H9 (cell line): ENCODE measurements at regions not wholly inside any gene's neighbourhood (a gene's known extent, or its start where the extent isn't known, plus 50 kb on each side); places are given as distances from the start of the nearest gene placed in this dataset.

Source experiments
- DNase-seq: peaks from one replicate; pipeline ENCODE4 v3.0.0-alpha.2; 2017
- H2AFZ ChIP-seq: one replicate; pipeline ENCODE4 v1.6.1; 2013; ENCODE audit warnings: mild to moderate bottlenecking, low read length, control low read depth, moderate library complexity
- H2AK5ac ChIP-seq: 2 replicates; pipeline ENCODE4 v1.6.1; 2013; ENCODE audit warnings: low read length, control low read depth, mixed read lengths; ENCODE audit not compliant: insufficient read length
- H2BK120ac ChIP-seq: one replicate; pipeline ENCODE4 v1.6.1; 2013; ENCODE audit warnings: low read depth, mild to moderate bottlenecking, low read length, control low read depth, inconsistent platforms; ENCODE audit not compliant: poor library complexity, severe bottlenecking
- H2BK12ac ChIP-seq: 2 replicates; pipeline ENCODE4 v1.6.1; 2013; ENCODE audit warnings: low read length, control low read depth, mixed read lengths, low read depth; ENCODE audit not compliant: insufficient read length
- H2BK15ac ChIP-seq: 2 replicates; pipeline ENCODE4 v1.6.1; 2013; ENCODE audit warnings: low read depth, low read length, control low read depth
- H2BK20ac ChIP-seq: one replicate; pipeline ENCODE4 v1.6.1; 2013; ENCODE audit warnings: low read depth, mild to moderate bottlenecking, low read length, control low read depth, inconsistent platforms; ENCODE audit not compliant: poor library complexity, severe bottlenecking
- H2BK5ac ChIP-seq: 2 replicates; pipeline ENCODE4 v1.6.1; 2013; ENCODE audit warnings: low read length, control low read depth, mixed read lengths; ENCODE audit not compliant: insufficient read length
- H3K14ac ChIP-seq: 2 replicates; pipeline ENCODE4 v1.6.1; 2013; ENCODE audit warnings: low read length, control low read depth; ENCODE audit not compliant: insufficient read depth
- H3K18ac ChIP-seq: 2 replicates; pipeline ENCODE4 v1.6.1; 2013; ENCODE audit warnings: low read depth, mild to moderate bottlenecking, mixed read lengths, low read length, control low read depth; ENCODE audit not compliant: insufficient read length
- H3K23ac ChIP-seq: 2 replicates; pipeline ENCODE4 v1.6.1; 2013; ENCODE audit warnings: low read length, control low read depth, mixed read lengths, low read depth; ENCODE audit not compliant: insufficient read length
- H3K23me2 ChIP-seq: 2 replicates; pipeline ENCODE4 v1.6.1; 2013; ENCODE audit warnings: low read depth, mild to moderate bottlenecking, mixed read lengths, low read length, control low read depth; ENCODE audit not compliant: insufficient read length, poor library complexity, severe bottlenecking
- H3K27ac ChIP-seq: 2 replicates; pipeline ENCODE4 v1.5.1; 2013; ENCODE audit warnings: low read length, control low read depth, mixed read lengths, low read depth; ENCODE audit not compliant: insufficient read length
- H3K27me3 ChIP-seq: 2 replicates; pipeline ENCODE4 v1.6.1; 2013; ENCODE audit warnings: low read length, control low read depth, inconsistent platforms; ENCODE audit not compliant: insufficient read depth
- H3K4ac ChIP-seq: 2 replicates; pipeline ENCODE4 v1.6.1; 2013; ENCODE audit warnings: low read depth, mild to moderate bottlenecking, control low read depth, inconsistent platforms, low read length, moderate library complexity
- H3K4me1 ChIP-seq: 2 replicates; pipeline ENCODE4 v1.6.1; 2013; ENCODE audit warnings: low read length, control low read depth, inconsistent platforms; ENCODE audit not compliant: insufficient read depth
- H3K4me2 ChIP-seq: 2 replicates; pipeline ENCODE4 v1.6.1; 2013; ENCODE audit warnings: low read length, control low read depth, mixed read lengths; ENCODE audit not compliant: insufficient read length, insufficient read depth
- H3K56ac ChIP-seq: 2 replicates; pipeline ENCODE4 v1.6.1; 2013; ENCODE audit warnings: low read depth, mild to moderate bottlenecking, mixed read lengths, low read length, control low read depth; ENCODE audit not compliant: insufficient read length
- H3K79me1 ChIP-seq: 2 replicates; pipeline ENCODE4 v1.6.1; 2013; ENCODE audit warnings: low read depth, mild to moderate bottlenecking, moderate library complexity, low read length, control low read depth, inconsistent platforms; ENCODE audit not compliant: insufficient read depth, poor library complexity, severe bottlenecking
- H3K79me2 ChIP-seq: 2 replicates; pipeline ENCODE4 v1.6.1; 2013; ENCODE audit warnings: low read length, control low read depth, inconsistent platforms; ENCODE audit not compliant: insufficient read depth
- H3K9ac ChIP-seq: 2 replicates; pipeline ENCODE4 v1.6.1; 2013; ENCODE audit warnings: low read length, control low read depth, mixed read lengths; ENCODE audit not compliant: insufficient read length; ENCODE audit errors: extremely low read depth
- H3K9me3 ChIP-seq: one replicate; pipeline ENCODE4 v1.6.1; 2013; ENCODE audit warnings: low read depth, low read length, inconsistent platforms; ENCODE audit not compliant: control insufficient read depth
- H3T11ph ChIP-seq: one replicate; pipeline ENCODE4 v1.6.1; 2013; ENCODE audit warnings: mild to moderate bottlenecking, low read length, control low read depth, inconsistent platforms
- H4K20me1 ChIP-seq: one replicate; pipeline ENCODE4 v1.6.1; 2013; ENCODE audit not compliant: control insufficient read depth, insufficient read length, insufficient read depth
- H4K5ac ChIP-seq: 2 replicates; pipeline ENCODE4 v1.6.1; 2013; ENCODE audit warnings: low read depth, mild to moderate bottlenecking, mixed read lengths, low read length, control low read depth; ENCODE audit not compliant: insufficient read length
- H4K8ac ChIP-seq: replicated peaks from 2 replicates; pipeline ENCODE4 v1.6.1; 2013; ENCODE audit warnings: low read length, control low read depth, mixed read lengths, low read depth; ENCODE audit not compliant: insufficient read length
- H4K91ac ChIP-seq: 2 replicates; pipeline ENCODE4 v1.6.1; 2013; ENCODE audit warnings: low read depth, mild to moderate bottlenecking, moderate library complexity, mixed read lengths, low read length, control low read depth; ENCODE audit not compliant: insufficient read length
- H3K27ac Mint-ChIP-seq, 3 experiments: 2 replicates in 2 of 3; 3 replicates in 1 of 3; pipeline ENCODE4 v1.8.0; 2020 to 2021; ENCODE audit warnings: mixed read lengths in 3 of 3, mild to moderate bottlenecking in 1 of 3, moderate library complexity in 1 of 3
- H3K27me3 Mint-ChIP-seq: 2 replicates; pipeline ENCODE4 v1.8.0; 2021; ENCODE audit warnings: low read depth, mild to moderate bottlenecking, moderate library complexity, mixed read lengths
- H3K36me3 Mint-ChIP-seq, 3 experiments: 2 replicates in 2 of 3; 3 replicates in 1 of 3; pipeline ENCODE4 v1.8.0; 2020 to 2021; ENCODE audit warnings: low read depth in 3 of 3, mixed read lengths in 3 of 3; ENCODE audit not compliant: insufficient read depth in 1 of 3
- H3K4me1 Mint-ChIP-seq, 2 experiments: 2 replicates each; pipeline ENCODE4 v1.8.0; 2020; ENCODE audit warnings: mixed read lengths in 2 of 2
- H3K4me3 Mint-ChIP-seq, 2 experiments: 2 replicates in 1 of 2; 3 replicates in 1 of 2; pipeline ENCODE4 v1.8.0; 2020 to 2021; ENCODE audit warnings: mild to moderate bottlenecking in 2 of 2, mixed read lengths in 2 of 2, moderate library complexity in 1 of 2
- H3K9me3 Mint-ChIP-seq, 2 experiments: 2 replicates in 1 of 2; 3 replicates in 1 of 2; pipeline ENCODE4 v1.8.0; 2020; ENCODE audit warnings: mild to moderate bottlenecking in 2 of 2, mixed read lengths in 2 of 2, moderate library complexity in 1 of 2
- CTCF ChIP-seq: fragments of 200-600 bp; sonication (generic); conservative IDR thresholded peaks from 3 replicates; pipeline ENCODE4 v1.8.0; 2021; ENCODE audit warnings: antibody characterized with exemption, mild to moderate bottlenecking
- WGBS: extraction: QIAGEN DNeasy Blood & Tissue Kit; methylation state at CpG from one replicate; pipeline ENCODE4 v1.1.7; 2013; ENCODE audit warnings: missing lambda C conversion rate, low lambda C conversion rate, mixed read lengths; ENCODE audit not compliant: insufficient read length; ENCODE audit errors: extremely low coverage; 5-methylcytosine and 5-hydroxymethylcytosine counted together

GRCh38 chr5:58208674-58209073 lies 251.2 kb downstream of the PLK2 start:
- no peak overlapping the region for H4K5ac ChIP-seq

More at GRCh38 chr5:58208674-58209073, 251.2 kb downstream of the PLK2 start:
- Histone ChIP-seq H3K79me2 (no peaks in the 10 kb centered on the region), H3K9ac (no peak overlapping the region), H3K56ac (no peak overlapping the region), H4K8ac (no peak overlapping the region), H3K23me2 (no peaks in the 10 kb centered on the region), H3K4ac (no peak overlapping the region), H3T11ph (no peak overlapping the region), H3K23ac (no peak overlapping the region), H3K79me1 (no peaks in the 10 kb centered on the region), H4K20me1 (no peaks in the 10 kb centered on the region), H2BK5ac (no peak overlapping the region), H3K18ac (no peak overlapping the region), H3K27me3 (no peaks in the 10 kb centered on the region), H3K4me2 (no peak overlapping the region), H3K9me3 (no peaks in the 10 kb centered on the region), H2BK120ac (no peak overlapping the region), H3K27ac (no peak overlapping the region), H3K4me1 (no peaks in the 10 kb centered on the region), H4K91ac (no peak overlapping the region), H2BK20ac (no peak overlapping the region), H2AK5ac (no peak overlapping the region), H2BK12ac (no peak overlapping the region), H2BK15ac (no peak overlapping the region), H3K14ac (no peak overlapping the region), H2AFZ (no peak overlapping the region)
- H3K9me3 Mint-ChIP-seq = no peaks in the 10 kb centered on the region
- TF ChIP-seq CTCF = no peak
- H3K36me3 Mint-ChIP-seq = no peaks in the 10 kb centered on the region
- DNase-seq = no peak
- H3K27ac Mint-ChIP-seq = no peak overlapping the region
- H3K4me3 Mint-ChIP-seq = no peak overlapping the region
- no peaks in the 10 kb centered on the region; a peak in 1 of 4 replicates for H3K4me1 Mint-ChIP-seq
- no CpG with 5 or more reads among the region's 7 CpGs for WGBS
- H3K27me3 Mint-ChIP-seq = no peaks in the 10 kb centered on the region
